ENCODE measurements at regions not wholly inside any gene's neighbourhood (a gene's known extent, or its start where the extent isn't known, plus 50 kb on each side); places are given as distances from the start of the nearest gene placed in this dataset.

DNA sequence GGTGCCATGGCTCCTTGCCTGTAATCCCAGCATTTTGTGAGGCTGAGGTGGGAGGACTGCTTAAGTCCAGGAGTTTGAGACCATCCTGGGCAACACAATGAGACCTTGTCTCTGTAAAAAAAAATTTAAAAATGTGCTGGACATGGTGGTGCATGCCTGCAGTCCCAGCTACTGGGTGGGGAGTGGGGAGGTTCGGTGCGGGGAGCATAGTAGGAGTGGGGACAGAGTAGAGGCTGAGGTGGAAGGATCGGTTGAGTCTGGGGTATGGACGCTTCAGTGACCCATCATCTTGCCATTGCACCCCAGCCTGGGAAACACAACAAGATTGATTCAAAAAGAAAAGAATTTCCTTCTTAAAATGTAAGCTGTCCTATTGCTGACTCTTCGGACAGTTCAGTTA lies 1490.0 kb upstream of the GBE1 start:
- no peak overlapping the region for H3K27ac ChIP-seq
- H3K36me3 ChIP-seq (replicated peaks in 1 of 2): no peaks in the 10 kb centered on the region
- no peak overlapping the region for H3K4me3 ChIP-seq
- H3K9me3 ChIP-seq (replicated peaks in 1 of 3): no peaks in the 10 kb centered on the region
- 83 to 91% (median 87%) methylated on average over 5 of the region's 5 CpGs for WGBS, 4 donors
- H3K4me1 ChIP-seq (replicated peaks in 1 of 2): no peaks in the 10 kb centered on the region
- intact Hi-C loops (cut with DNase I): no loop called here
- TF ChIP-seq POLR2A (IDR thresholded peaks at IDR 0.05): no peak
- TF ChIP-seq, protein P1, sequence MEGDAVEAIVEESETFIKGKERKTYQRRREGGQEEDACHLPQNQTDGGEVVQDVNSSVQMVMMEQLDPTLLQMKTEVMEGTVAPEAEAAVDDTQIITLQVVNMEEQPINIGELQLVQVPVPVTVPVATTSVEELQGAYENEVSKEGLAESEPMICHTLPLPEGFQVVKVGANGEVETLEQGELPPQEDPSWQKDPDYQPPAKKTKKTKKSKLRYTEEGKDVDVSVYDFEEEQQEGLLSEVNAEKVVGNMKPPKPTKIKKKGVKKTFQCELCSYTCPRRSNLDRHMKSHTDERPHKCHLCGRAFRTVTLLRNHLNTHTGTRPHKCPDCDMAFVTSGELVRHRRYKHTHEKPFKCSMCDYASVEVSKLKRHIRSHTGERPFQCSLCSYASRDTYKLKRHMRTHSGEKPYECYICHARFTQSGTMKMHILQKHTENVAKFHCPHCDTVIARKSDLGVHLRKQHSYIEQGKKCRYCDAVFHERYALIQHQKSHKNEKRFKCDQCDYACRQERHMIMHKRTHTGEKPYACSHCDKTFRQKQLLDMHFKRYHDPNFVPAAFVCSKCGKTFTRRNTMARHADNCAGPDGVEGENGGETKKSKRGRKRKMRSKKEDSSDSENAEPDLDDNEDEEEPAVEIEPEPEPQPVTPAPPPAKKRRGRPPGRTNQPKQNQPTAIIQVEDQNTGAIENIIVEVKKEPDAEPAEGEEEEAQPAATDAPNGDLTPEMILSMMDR (IDR thresholded peaks at IDR 0.05): no peak
- DNase-seq: no peak
- H3K27me3 ChIP-seq: no peaks in the 10 kb centered on the region

DNA sequence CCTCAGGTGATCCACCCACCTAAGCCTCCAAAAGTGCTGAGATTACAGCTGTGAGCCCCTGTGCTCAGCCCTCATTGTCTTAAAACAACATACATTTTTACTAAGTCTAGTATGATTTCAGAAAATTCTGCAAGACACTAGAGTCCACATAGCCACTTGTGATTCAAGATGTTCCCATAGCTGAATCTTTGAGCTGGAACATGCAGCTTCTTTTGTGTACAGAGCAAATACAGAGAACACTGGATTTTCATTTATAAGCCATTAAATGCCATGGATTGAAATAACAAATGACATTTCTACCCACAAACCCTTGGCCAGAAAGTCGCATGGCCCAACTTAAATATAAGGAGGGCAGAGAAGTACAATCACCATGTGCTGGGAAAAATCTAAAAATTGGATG lies 1489.2 kb upstream of the GBE1 start:
- Histone ChIP-seq H3K27me3 (no peaks in the 10 kb centered on the region), H3K9me3 (replicated peaks in 1 of 3) (no peaks in the 10 kb centered on the region), H3K4me3 (no peak overlapping the region), H3K27ac (no peak overlapping the region), H3K4me1 (replicated peaks in 1 of 2) (no peaks in the 10 kb centered on the region), H3K36me3 (replicated peaks in 1 of 2) (no peaks in the 10 kb centered on the region)
- intact Hi-C loops (cut with DNase I): no loop called here
- WGBS, 4 donors: 83 to 87% (median 85%) methylated on average over 1 of the region's 1 CpG
- TF ChIP-seq POLR2A (IDR thresholded peaks at IDR 0.05): no peak
- TF ChIP-seq, protein P1 (IDR thresholded peaks at IDR 0.05): no peak
- no peak for DNase-seq

DNA sequence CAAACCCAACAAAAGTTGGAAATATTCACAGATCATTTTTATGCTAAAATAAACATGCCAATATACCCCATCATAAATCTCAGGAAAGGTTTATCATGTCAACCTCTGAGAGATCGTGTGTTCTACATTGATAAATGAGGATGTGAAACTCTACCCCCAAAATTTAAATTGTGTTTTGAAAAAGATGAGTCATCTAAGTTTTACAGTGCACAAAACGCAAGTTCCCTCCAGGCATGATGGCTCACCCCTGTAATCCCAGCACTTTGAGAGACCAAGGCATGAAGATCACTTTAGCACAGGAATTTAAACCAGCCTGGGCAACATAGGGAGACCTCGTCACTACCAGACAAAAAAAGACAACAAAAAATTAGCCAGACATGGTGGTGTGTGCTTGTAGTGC lies 1487.0 kb upstream of the GBE1 start:
- no peaks in the 10 kb centered on the region for H3K9me3 ChIP-seq (replicated peaks in 1 of 3)
- no peak for DNase-seq
- TF ChIP-seq POLR2A (IDR thresholded peaks at IDR 0.05): no peak
- TF ChIP-seq, protein P1 (IDR thresholded peaks at IDR 0.05): no peak
- intact Hi-C loops (cut with DNase I): no loop called here
- no peaks in the 10 kb centered on the region for H3K36me3 ChIP-seq (replicated peaks in 1 of 2)
- H3K27me3 ChIP-seq: no peaks in the 10 kb centered on the region
- no peak overlapping the region for H3K4me3 ChIP-seq
- no peaks in the 10 kb centered on the region for H3K4me1 ChIP-seq (replicated peaks in 1 of 2)
- 46 to 61% (median 51%) methylated on average over 3 of the region's 3 CpGs for WGBS, 4 donors
- no peak overlapping the region for H3K27ac ChIP-seq

DNA sequence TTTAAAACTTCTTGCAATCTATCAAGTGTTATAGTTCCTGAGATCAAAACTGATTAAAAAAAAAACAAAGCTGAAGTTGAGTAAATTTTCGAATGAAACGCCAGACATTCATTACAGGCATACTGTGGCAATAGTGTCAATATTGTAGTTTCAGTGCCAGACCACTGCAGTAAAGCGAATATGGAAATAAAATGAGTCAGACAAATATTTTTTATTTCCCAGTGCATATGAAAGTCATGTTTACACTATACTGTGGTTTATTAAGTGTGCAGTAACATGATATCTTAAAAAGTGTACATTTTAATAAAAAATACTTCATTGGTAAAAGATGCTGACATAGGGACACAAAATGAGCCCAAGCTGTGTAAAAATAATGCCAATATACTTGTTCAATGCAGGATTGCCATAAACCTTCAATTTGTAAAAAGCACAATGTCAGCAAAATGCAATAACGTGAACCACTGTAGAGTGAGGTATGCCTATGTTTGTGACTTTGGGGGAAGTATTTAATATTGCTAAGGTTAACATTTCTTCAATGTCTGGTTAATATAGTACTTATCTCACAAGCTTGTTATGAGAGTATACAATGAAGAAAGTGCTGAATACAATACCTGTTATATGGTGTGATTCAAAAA lies 1473.9 kb upstream of the GBE1 start:
- no peak overlapping the region for H3K4me3 ChIP-seq
- DNase-seq: no peak
- no peaks in the 10 kb centered on the region for H3K4me1 ChIP-seq (replicated peaks in 1 of 2)
- H3K36me3 ChIP-seq (replicated peaks in 1 of 2): no peaks in the 10 kb centered on the region
- H3K27ac ChIP-seq: no peak overlapping the region
- 75 to 82% (median 79%) methylated on average over 4 of the region's 4 CpGs for WGBS, 4 donors
- no peak for TF ChIP-seq POLR2A (IDR thresholded peaks at IDR 0.05)
- TF ChIP-seq, protein P1 (IDR thresholded peaks at IDR 0.05): no peak
- no peaks in the 10 kb centered on the region for H3K27me3 ChIP-seq
- intact Hi-C loops (cut with DNase I): no loop called here
- H3K9me3 ChIP-seq (replicated peaks in 1 of 3): no peaks in the 10 kb centered on the region
